K562 (cell line): ENCODE measurements at regions not wholly inside any gene's neighbourhood (a gene's known extent, or its start where the extent isn't known, plus 50 kb on each side); places are given as distances from the start of the nearest gene placed in this dataset.

Source experiments
- COPS2 ChIP-seq: fragments of 450-650 bp; conservative IDR thresholded peaks from 2 replicates; pipeline ENCODE4 v1.6.1; 2016; ENCODE audit warnings: mild to moderate bottlenecking, moderate library complexity
- ILF3 ChIP-seq: fragments of 450-650 bp; IDR thresholded peaks from 2 replicates; pipeline ENCODE4 v1.6.1; 2018; ENCODE audit warnings: antibody characterized with exemption, mild to moderate bottlenecking, moderate library complexity, borderline replicate concordance
- L3MBTL2 ChIP-seq: fragments of 450-650 bp; IDR thresholded peaks from 2 replicates; pipeline ENCODE4 v1.6.1; 2016; ENCODE audit warnings: mild to moderate bottlenecking, moderate library complexity
- TAF9B ChIP-seq: fragments of 450-650 bp; IDR thresholded peaks from 2 replicates; pipeline ENCODE4 v1.6.1; 2018; ENCODE audit warnings: mild to moderate bottlenecking; ENCODE audit not compliant: partially characterized antibody
- ZNF12 ChIP-seq: sonication (generic); formaldehyde crosslinking; IDR thresholded peaks from 2 replicates; pipeline ENCODE4 v1.4.0; 2020; ENCODE audit warnings: mild to moderate bottlenecking, missing genetic modification reagents
- ZNF280A ChIP-seq: fragments of 450-650 bp; IDR thresholded peaks from 2 replicates; pipeline ENCODE4 v1.6.1; 2018; ENCODE audit warnings: mild to moderate bottlenecking, low read depth; ENCODE audit not compliant: partially characterized antibody
- ZNF407 ChIP-seq: fragments of 450-650 bp; IDR thresholded peaks from 2 replicates; pipeline ENCODE4 v1.6.1; 2016; ENCODE audit warnings: low read depth

- TF ChIP-seq ZNF407 (no peak), ZNF12 (no peak), L3MBTL2 (no peak), ILF3 (no peak), ZNF280A (no peak), COPS2 (no peak), TAF9B (no peak)
These were observed 210.8 kb downstream of the TBXT start (continued) for GRCh38 chr6:165956874-165957273.
